ENCODE measurements at regions not wholly inside any gene's neighbourhood (a gene's known extent, or its start where the extent isn't known, plus 50 kb on each side); places are given as distances from the start of the nearest gene placed in this dataset.

GRCh38 chr5:167177736-167178135 lies 1113.7 kb upstream of the WWC1 start:
- Histone ChIP-seq H3K27ac (ENCODE audit: low read length) (no peak overlapping the region), H3K36me3 (ENCODE audit: control insufficient read depth, insufficient read depth, low read length) (no peaks in the 10 kb centered on the region), H3K4me3 (ENCODE audit: low read length) (no peak overlapping the region), H3K27me3 (ENCODE audit: control insufficient read depth, insufficient read depth, low read length) (no peaks in the 10 kb centered on the region), H3K4me1 (ENCODE audit: control insufficient read depth, insufficient read depth, low read length) (no peaks in the 10 kb centered on the region), H3K9me3 (ENCODE audit: control insufficient read depth, low read depth, low read length) (no peaks in the 10 kb centered on the region)
- WGBS (ENCODE audit: insufficient coverage, low lambda C conversion rate) = no CpG with 5 or more reads among the region's 4 CpGs
- DNase-seq = no peak

- no peak overlapping the region for H3K4me3 ChIP-seq (ENCODE audit: low read length)
- no peaks in the 10 kb centered on the region for H3K36me3 ChIP-seq (ENCODE audit: control insufficient read depth, insufficient read depth, low read length)
- H3K27ac ChIP-seq (ENCODE audit: low read length) = no peak overlapping the region
- no peaks in the 10 kb centered on the region for H3K4me1 ChIP-seq (ENCODE audit: control insufficient read depth, insufficient read depth, low read length)
- no peaks in the 10 kb centered on the region for H3K27me3 ChIP-seq (ENCODE audit: control insufficient read depth, insufficient read depth, low read length)
- WGBS (ENCODE audit: insufficient coverage, low lambda C conversion rate) = 73% methylated on average over 2 of the region's 7 CpGs
- DNase-seq = no peak
- no peaks in the 10 kb centered on the region for H3K9me3 ChIP-seq (ENCODE audit: control insufficient read depth, low read depth, low read length)
These were observed 1110.5 kb upstream of the WWC1 start for GRCh38 chr5:167180906-167181305.

GRCh38 chr5:167205881-167206280 lies 1085.6 kb upstream of the WWC1 start:
- Histone ChIP-seq H3K4me3 (ENCODE audit: low read length) (no peak overlapping the region), H3K4me1 (ENCODE audit: control insufficient read depth, insufficient read depth, low read length) (no peaks in the 10 kb centered on the region), H3K27me3 (ENCODE audit: control insufficient read depth, insufficient read depth, low read length) (no peaks in the 10 kb centered on the region), H3K36me3 (ENCODE audit: control insufficient read depth, insufficient read depth, low read length) (no peaks in the 10 kb centered on the region), H3K27ac (ENCODE audit: low read length) (no peak overlapping the region), H3K9me3 (ENCODE audit: control insufficient read depth, low read depth, low read length) (no peaks in the 10 kb centered on the region)
- DNase-seq = no peak
- WGBS (ENCODE audit: insufficient coverage, low lambda C conversion rate) = 67% methylated on average over 1 of the region's 6 CpGs

GRCh38 chr5:167207081-167207480 lies 1084.4 kb upstream of the WWC1 start:
- no peak overlapping the region for H3K27ac ChIP-seq (ENCODE audit: low read length)
- WGBS (ENCODE audit: insufficient coverage, low lambda C conversion rate) = no CpG with 5 or more reads among the region's 7 CpGs
- H3K27me3 ChIP-seq (ENCODE audit: control insufficient read depth, insufficient read depth, low read length) = no peaks in the 10 kb centered on the region
- H3K36me3 ChIP-seq (ENCODE audit: control insufficient read depth, insufficient read depth, low read length) = no peaks in the 10 kb centered on the region
- H3K4me1 ChIP-seq (ENCODE audit: control insufficient read depth, insufficient read depth, low read length) = no peaks in the 10 kb centered on the region
- no peak overlapping the region for H3K4me3 ChIP-seq (ENCODE audit: low read length)
- H3K9me3 ChIP-seq (ENCODE audit: control insufficient read depth, low read depth, low read length) = no peaks in the 10 kb centered on the region
- no peak for DNase-seq

- Histone ChIP-seq H3K27me3 (ENCODE audit: control insufficient read depth, insufficient read depth, low read length) (no peaks in the 10 kb centered on the region), H3K27ac (ENCODE audit: low read length) (no peak overlapping the region), H3K4me1 (ENCODE audit: control insufficient read depth, insufficient read depth, low read length) (no peaks in the 10 kb centered on the region), H3K9me3 (ENCODE audit: control insufficient read depth, low read depth, low read length) (no peaks in the 10 kb centered on the region), H3K36me3 (ENCODE audit: control insufficient read depth, insufficient read depth, low read length) (no peaks in the 10 kb centered on the region), H3K4me3 (ENCODE audit: low read length) (no peak overlapping the region)
- 60% methylated on average over 1 of the region's 4 CpGs for WGBS (ENCODE audit: insufficient coverage, low lambda C conversion rate)
- no peak for DNase-seq
These were observed 1082.5 kb upstream of the WWC1 start for GRCh38 chr5:167208911-167209310.

GRCh38 chr5:167217097-167217743 lies 1074.2 kb upstream of the WWC1 start:
- Histone ChIP-seq H3K27ac (ENCODE audit: low read length) (no peak overlapping the region), H3K27me3 (ENCODE audit: control insufficient read depth, insufficient read depth, low read length) (no peaks in the 10 kb centered on the region), H3K9me3 (ENCODE audit: control insufficient read depth, low read depth, low read length) (no peaks in the 10 kb centered on the region), H3K4me3 (ENCODE audit: low read length) (no peak overlapping the region), H3K4me1 (ENCODE audit: control insufficient read depth, insufficient read depth, low read length) (no peaks in the 10 kb centered on the region), H3K36me3 (ENCODE audit: control insufficient read depth, insufficient read depth, low read length) (no peaks in the 10 kb centered on the region)
- WGBS (ENCODE audit: insufficient coverage, low lambda C conversion rate) = no CpG with 5 or more reads among the region's 5 CpGs
- DNase-seq = no peak

- H3K4me1 ChIP-seq (ENCODE audit: control insufficient read depth, insufficient read depth, low read length) = no peaks in the 10 kb centered on the region
- H3K36me3 ChIP-seq (ENCODE audit: control insufficient read depth, insufficient read depth, low read length) = no peaks in the 10 kb centered on the region
- H3K4me3 ChIP-seq (ENCODE audit: low read length) = no peak overlapping the region
- H3K27me3 ChIP-seq (ENCODE audit: control insufficient read depth, insufficient read depth, low read length) = no peaks in the 10 kb centered on the region
- WGBS (ENCODE audit: insufficient coverage, low lambda C conversion rate) = 40% methylated on average over 1 of the region's 1 CpG
- no peak overlapping the region for H3K27ac ChIP-seq (ENCODE audit: low read length)
- H3K9me3 ChIP-seq (ENCODE audit: control insufficient read depth, low read depth, low read length) = no peaks in the 10 kb centered on the region
- DNase-seq = no peak
These were observed 1072.1 kb upstream of the WWC1 start for GRCh38 chr5:167219298-167219697.

- Histone ChIP-seq H3K4me1 (ENCODE audit: control insufficient read depth, insufficient read depth, low read length) (no peaks in the 10 kb centered on the region), H3K36me3 (ENCODE audit: control insufficient read depth, insufficient read depth, low read length) (no peaks in the 10 kb centered on the region), H3K4me3 (ENCODE audit: low read length) (no peak overlapping the region), H3K27me3 (ENCODE audit: control insufficient read depth, insufficient read depth, low read length) (no peaks in the 10 kb centered on the region), H3K27ac (ENCODE audit: low read length) (no peak overlapping the region), H3K9me3 (ENCODE audit: control insufficient read depth, low read depth, low read length) (peaks cover 15% of the 10 kb centered on the region)
- WGBS (ENCODE audit: insufficient coverage, low lambda C conversion rate) = 100% methylated on average over 1 of the region's 1 CpG
- DNase-seq = no peak
These were observed 1065.1 kb upstream of the WWC1 start for GRCh38 chr5:167226386-167226785.

- H3K4me3 ChIP-seq (ENCODE audit: low read length) = no peak overlapping the region
- DNase-seq = no peak
- WGBS (ENCODE audit: insufficient coverage, low lambda C conversion rate) = no CpG with 5 or more reads among the region's 3 CpGs
- no peak overlapping the region for H3K27ac ChIP-seq (ENCODE audit: low read length)
- H3K9me3 ChIP-seq (ENCODE audit: control insufficient read depth, low read depth, low read length) = peaks cover 15% of the 10 kb centered on the region
- no peaks in the 10 kb centered on the region for H3K36me3 ChIP-seq (ENCODE audit: control insufficient read depth, insufficient read depth, low read length)
- H3K4me1 ChIP-seq (ENCODE audit: control insufficient read depth, insufficient read depth, low read length) = no peaks in the 10 kb centered on the region
- H3K27me3 ChIP-seq (ENCODE audit: control insufficient read depth, insufficient read depth, low read length) = no peaks in the 10 kb centered on the region
These were observed 1063.3 kb upstream of the WWC1 start for GRCh38 chr5:167228134-167228533.

GRCh38 chr5:167229751-167230150 lies 1061.7 kb upstream of the WWC1 start:
- Histone ChIP-seq H3K36me3 (ENCODE audit: control insufficient read depth, insufficient read depth, low read length) (no peaks in the 10 kb centered on the region), H3K27ac (ENCODE audit: low read length) (no peak overlapping the region), H3K4me1 (ENCODE audit: control insufficient read depth, insufficient read depth, low read length) (no peaks in the 10 kb centered on the region), H3K4me3 (ENCODE audit: low read length) (no peak overlapping the region), H3K9me3 (ENCODE audit: control insufficient read depth, low read depth, low read length) (peaks cover 15% of the 10 kb centered on the region), H3K27me3 (ENCODE audit: control insufficient read depth, insufficient read depth, low read length) (no peaks in the 10 kb centered on the region)
- no peak for DNase-seq
- no CpG with 5 or more reads among the region's 2 CpGs for WGBS (ENCODE audit: insufficient coverage, low lambda C conversion rate)

- no CpG with 5 or more reads among the region's 1 CpG for WGBS (ENCODE audit: insufficient coverage, low lambda C conversion rate)
- Histone ChIP-seq H3K36me3 (ENCODE audit: control insufficient read depth, insufficient read depth, low read length) (no peaks in the 10 kb centered on the region), H3K4me3 (ENCODE audit: low read length) (no peak overlapping the region), H3K4me1 (ENCODE audit: control insufficient read depth, insufficient read depth, low read length) (no peaks in the 10 kb centered on the region), H3K27me3 (ENCODE audit: control insufficient read depth, insufficient read depth, low read length) (no peaks in the 10 kb centered on the region), H3K9me3 (ENCODE audit: control insufficient read depth, low read depth, low read length) (peaks cover 15% of the 10 kb centered on the region), H3K27ac (ENCODE audit: low read length) (no peak overlapping the region)
- DNase-seq = no peak
These were observed 1061.0 kb upstream of the WWC1 start for GRCh38 chr5:167230414-167230813.
